ENCODE measurements at regions not wholly inside any gene's neighbourhood (a gene's known extent, or its start where the extent isn't known, plus 50 kb on each side); places are given as distances from the start of the nearest gene placed in this dataset.

DNA sequence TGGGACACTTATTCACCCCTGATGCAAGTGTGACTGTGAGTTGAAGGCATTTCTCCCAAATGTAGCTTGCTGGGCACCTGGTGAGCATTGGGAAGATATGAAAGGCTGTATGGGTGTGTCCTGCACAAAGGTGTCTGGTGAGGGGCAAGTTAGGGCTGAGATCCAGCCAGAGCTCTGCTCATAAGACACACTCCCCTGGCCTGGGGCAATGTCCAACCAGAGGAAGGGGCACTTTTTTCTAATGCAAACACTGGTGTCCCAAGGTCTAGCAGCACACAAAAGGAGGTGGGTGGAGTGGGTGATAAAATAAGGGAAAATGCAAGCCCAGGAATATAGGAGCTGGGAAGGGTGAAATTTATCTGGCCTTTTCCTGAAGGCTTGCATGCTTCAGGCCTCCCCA is 57.0 kb upstream of the TRABD2B start:
- DNase-seq (ENCODE audit: low read depth in 2 of 2) = no peak

DNA sequence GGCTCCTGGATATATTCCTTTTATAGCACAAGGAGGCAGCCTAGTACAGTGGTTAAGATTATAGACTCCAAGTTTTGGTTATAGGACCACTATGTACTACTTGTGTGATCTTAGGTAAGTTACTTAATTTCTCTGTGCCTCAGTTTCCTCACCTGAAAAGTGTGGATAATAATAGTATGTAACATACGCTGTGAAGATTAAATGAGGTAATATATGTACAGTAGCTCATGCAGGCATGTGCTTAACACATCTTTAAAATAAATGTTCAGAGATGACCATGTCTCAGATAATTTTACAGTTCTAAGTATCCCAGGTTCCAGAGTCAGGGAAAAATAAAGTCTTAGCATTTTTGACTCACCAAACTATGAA is 55.7 kb upstream of the TRABD2B start:
- DNase-seq (ENCODE audit: low read depth in 2 of 2) = no peak

DNA sequence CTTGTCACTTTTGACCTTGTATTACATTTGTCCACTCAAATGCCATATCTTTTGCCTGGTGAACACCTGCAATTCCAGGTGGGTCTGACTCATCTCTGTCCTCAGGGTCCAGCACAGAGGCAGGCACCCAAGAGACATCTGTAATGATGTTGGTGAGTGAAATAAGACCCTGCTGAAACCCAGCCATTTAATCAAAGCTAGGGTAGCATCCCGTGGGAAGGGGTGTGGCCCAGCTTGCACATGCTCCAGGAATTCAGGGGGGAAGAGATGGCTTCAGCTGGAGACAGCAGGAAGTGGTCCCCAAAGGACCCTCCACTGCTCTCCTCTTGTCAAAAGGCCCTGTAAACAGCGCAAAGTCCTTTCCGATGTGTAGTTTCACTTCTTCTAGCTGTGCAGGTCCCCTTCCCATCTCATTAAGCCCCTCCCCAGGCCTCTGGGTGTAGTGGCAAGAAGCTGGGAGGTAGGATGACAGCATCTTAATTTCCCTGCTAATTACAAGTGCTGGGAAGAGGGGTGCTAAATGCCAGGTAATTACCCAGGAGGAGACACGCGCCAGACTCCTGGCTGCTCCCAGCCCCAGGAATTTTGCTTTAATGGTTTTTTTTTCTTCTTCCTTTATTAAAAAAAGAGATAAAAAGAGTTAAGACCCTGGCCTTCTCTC is 54.4 kb upstream of the TRABD2B start:
- no peak for DNase-seq (ENCODE audit: low read depth in 2 of 2)

DNA sequence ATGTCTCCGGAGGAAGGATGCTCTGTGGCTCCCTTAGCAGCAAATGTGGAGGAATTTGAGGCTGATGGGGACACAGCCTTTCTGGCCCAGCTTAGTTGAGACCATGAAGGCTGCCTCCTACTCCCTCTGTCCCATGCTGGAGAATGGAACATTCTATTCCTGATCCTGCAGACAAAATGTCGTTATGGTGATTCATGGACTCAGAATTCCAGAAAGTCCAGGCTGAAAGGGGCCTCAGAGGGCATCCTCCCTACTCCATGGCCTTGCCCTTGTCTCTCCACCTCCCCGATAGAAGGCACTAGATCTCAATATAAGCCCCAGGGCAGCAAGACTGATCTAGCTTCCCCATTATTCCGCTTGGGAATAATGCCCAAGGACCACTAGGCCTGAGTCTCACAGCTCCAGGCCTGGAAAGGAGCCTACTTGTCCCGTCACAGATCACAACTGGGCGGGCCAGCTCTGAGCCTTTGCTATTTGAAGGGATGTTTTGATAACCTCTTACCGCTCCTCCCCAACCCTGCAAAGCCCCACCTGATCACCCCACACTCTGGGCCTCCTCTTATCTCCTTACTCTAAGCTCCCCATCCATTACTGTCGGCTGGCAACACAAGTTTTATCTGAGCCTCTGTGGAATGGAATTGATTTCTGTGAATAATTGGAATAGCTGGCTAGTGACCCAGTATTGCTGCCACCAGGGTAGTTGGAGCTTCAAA is 52.8 kb upstream of the TRABD2B start:
- no peak for DNase-seq (ENCODE audit: low read depth in 2 of 2)

DNA sequence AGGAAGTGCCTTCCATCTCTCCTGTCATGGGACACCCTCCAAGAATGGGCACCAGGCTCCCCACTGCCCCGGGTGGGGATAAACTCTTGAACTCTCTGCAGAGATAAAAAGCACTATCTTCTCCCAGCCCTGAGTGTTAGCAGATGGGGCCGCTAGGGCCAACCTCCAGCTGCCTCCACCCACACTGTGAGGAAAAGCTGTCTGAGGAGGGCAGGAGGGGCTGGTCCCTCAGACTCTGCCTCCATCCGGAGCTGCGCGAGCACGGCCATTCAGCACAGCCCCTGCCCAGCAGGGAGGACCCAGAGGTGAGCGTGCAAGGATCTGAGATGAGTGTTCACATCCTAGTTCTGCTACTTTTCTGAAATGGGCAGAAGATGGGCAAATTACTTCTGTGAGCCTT is 51.8 kb upstream of the TRABD2B start:
- no peak for DNase-seq (ENCODE audit: low read depth in 2 of 2)

DNA sequence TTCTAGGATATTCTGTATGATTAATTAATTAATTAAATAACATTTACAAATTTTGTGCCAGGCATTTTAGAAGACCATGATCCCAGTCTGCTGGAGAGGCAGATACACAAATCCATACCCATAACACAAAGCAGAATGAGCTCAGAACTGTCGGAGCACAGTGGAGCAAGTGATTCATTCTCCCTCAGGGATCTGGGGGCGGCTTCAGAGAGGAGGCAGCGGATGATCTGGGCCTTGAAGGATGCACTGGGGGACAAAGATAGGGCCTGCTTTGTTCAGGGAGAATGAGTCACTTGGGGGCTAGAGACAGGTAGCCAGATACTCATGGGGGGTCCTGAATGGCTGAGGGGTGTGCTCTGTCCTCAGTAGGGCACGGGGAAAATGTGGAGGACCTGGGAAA is 50.9 kb upstream of the TRABD2B start:
- DNase-seq (ENCODE audit: low read depth in 2 of 2) = no peak

DNA sequence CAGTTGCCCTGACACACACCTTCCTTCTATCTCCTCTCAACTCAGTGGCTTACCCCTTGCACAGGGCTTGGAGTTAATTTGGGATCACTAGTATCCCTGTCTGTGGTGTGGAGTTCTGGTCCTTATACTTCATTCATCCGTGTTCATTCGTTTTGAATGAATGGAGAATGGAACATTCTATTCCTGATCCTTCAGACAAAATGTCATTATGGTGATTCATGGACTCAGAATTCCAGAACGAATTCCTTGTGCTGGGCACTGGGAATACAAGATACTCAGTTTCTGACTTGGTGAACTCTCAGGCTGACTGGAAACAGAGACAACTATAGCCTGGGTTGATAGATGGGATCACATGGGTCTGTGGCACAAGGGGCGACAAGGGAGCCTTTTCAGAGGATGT is 49.9 kb upstream of the TRABD2B start:
- DNase-seq (ENCODE audit: low read depth in 2 of 2) = no peak
